Natural killer cell (primary cell): ENCODE measurements at regions not wholly inside any gene's neighbourhood (a gene's known extent, or its start where the extent isn't known, plus 50 kb on each side); places are given as distances from the start of the nearest gene placed in this dataset.
"Not testable (repeated sequence)": the region's sequence is repeated elsewhere in the genome, so short reads cannot be mapped to it uniquely, and the experiment has no call there.

ENCODE experiments used
- ATAC-seq, 3 donors: fragments of 150-1000 bp in 2 of 3; fragments of 200-7000 bp in 1 of 3; cut with Tn5 transposase; 1 replicate in 1 of 3; 2 replicates in 2 of 3; pipeline ENCODE4 v1.10.0; 2021; ENCODE audit warnings: mild to moderate bottlenecking in 2 of 3, moderate library complexity in 2 of 3
- DNase-seq, 2 donors: peaks; one replicate each; pipeline versions ENCODE4 v3.0.0 to v3.0.0-alpha.2; 2013 to 2021; ENCODE audit warnings: mixed read lengths in 1 of 2
- H3K27ac ChIP-seq: one replicate; pipeline ENCODE4 v1.5.1; 2013; ENCODE audit warnings: mild to moderate bottlenecking, low read length
- H3K27me3 ChIP-seq: one replicate; pipeline ENCODE4 v1.6.1; 2013; ENCODE audit warnings: low read length; ENCODE audit not compliant: control insufficient read depth, insufficient read depth
- H3K36me3 ChIP-seq: one replicate; pipeline ENCODE4 v1.6.1; 2013; ENCODE audit warnings: low read length; ENCODE audit not compliant: control insufficient read depth, insufficient read depth
- H3K4me1 ChIP-seq: one replicate; pipeline ENCODE4 v1.6.1; 2013; ENCODE audit warnings: low read length; ENCODE audit not compliant: control insufficient read depth, insufficient read depth
- H3K4me3 ChIP-seq: one replicate; pipeline ENCODE4 v1.5.1; 2013; ENCODE audit warnings: low read length
- H3K9me3 ChIP-seq: one replicate; pipeline ENCODE4 v1.6.1; 2013; ENCODE audit warnings: low read length; ENCODE audit not compliant: control insufficient read depth, insufficient read depth
- H3K27ac Mint-ChIP-seq, 2 donors: one replicate each; pipeline ENCODE4 v1.8.0; 2022; ENCODE audit warnings: mild to moderate bottlenecking in 2 of 2, mixed read lengths in 2 of 2, moderate library complexity in 1 of 2
- H3K27me3 Mint-ChIP-seq, 2 donors: one replicate each; pipeline ENCODE4 v1.8.0; 2022; ENCODE audit warnings: low read depth in 2 of 2, mixed read lengths in 2 of 2
- H3K36me3 Mint-ChIP-seq: one replicate; pipeline ENCODE4 v1.8.0; 2022; ENCODE audit warnings: mixed read lengths
- H3K4me1 Mint-ChIP-seq, 2 donors: one replicate each; pipeline ENCODE4 v1.8.0; 2022; ENCODE audit warnings: mixed read lengths in 2 of 2
- H3K4me3 Mint-ChIP-seq: one replicate; pipeline ENCODE4 v1.8.0; 2022; ENCODE audit warnings: mild to moderate bottlenecking, moderate library complexity, mixed read lengths
- H3K9me3 Mint-ChIP-seq, 2 donors: one replicate each; pipeline ENCODE4 v1.8.0; 2022; ENCODE audit warnings: mixed read lengths in 2 of 2
- WGBS: methylation state at CpG from one replicate; pipeline ENCODE4 v1.1.7; 2013; ENCODE audit warnings: missing lambda C conversion rate; ENCODE audit not compliant: insufficient coverage; 5-methylcytosine and 5-hydroxymethylcytosine counted together
- intact Hi-C: fragments of 100-400 bp; cut with micrococcal nuclease; formaldehyde crosslinking; loops from one replicate; pipeline ENCODE4 v1.14.2; 2022
- TF ChIP-seq, protein P1 (sequence below): fragments of 200-600 bp; IDR thresholded peaks from one replicate; pipeline ENCODE4 v1.8.0; 2022; ENCODE audit warnings: antibody characterized with exemption

DNA sequence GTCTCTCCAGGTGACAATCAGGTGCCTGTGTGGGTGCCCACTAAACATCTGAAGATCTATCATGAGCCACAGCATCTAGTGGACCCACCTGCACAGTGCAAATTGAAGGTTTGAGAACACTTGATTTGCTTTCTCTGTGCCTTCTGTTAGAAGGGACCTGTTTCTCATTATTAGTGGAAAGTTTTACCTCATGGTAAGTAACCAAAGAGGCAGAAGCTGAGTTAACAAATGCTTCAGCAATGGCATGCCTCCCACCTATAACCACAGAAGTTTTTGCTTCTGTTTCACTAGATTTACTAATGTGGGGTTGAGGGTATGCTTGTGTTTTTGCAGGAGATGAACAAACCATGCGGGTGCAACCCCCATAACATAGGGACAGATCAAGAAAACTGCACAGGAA lies 297.4 kb upstream of the DKK2 start:
- Histone ChIP-seq H3K27me3 (no peaks in the 10 kb centered on the region), H3K4me3 (no peak overlapping the region), H3K4me1 (no peaks in the 10 kb centered on the region), H3K27ac (no peak overlapping the region), H3K36me3 (no peaks in the 10 kb centered on the region), H3K9me3 (no peaks in the 10 kb centered on the region)
- peaks cover 10% of the 10 kb centered on the region in 2 donors for H3K9me3 Mint-ChIP-seq
- H3K4me3 Mint-ChIP-seq, result no peak overlapping the region
- ATAC-seq (no peak), DNase-seq (no peak)
- H3K27ac Mint-ChIP-seq, result no peak overlapping the region
- TF ChIP-seq, protein P1, sequence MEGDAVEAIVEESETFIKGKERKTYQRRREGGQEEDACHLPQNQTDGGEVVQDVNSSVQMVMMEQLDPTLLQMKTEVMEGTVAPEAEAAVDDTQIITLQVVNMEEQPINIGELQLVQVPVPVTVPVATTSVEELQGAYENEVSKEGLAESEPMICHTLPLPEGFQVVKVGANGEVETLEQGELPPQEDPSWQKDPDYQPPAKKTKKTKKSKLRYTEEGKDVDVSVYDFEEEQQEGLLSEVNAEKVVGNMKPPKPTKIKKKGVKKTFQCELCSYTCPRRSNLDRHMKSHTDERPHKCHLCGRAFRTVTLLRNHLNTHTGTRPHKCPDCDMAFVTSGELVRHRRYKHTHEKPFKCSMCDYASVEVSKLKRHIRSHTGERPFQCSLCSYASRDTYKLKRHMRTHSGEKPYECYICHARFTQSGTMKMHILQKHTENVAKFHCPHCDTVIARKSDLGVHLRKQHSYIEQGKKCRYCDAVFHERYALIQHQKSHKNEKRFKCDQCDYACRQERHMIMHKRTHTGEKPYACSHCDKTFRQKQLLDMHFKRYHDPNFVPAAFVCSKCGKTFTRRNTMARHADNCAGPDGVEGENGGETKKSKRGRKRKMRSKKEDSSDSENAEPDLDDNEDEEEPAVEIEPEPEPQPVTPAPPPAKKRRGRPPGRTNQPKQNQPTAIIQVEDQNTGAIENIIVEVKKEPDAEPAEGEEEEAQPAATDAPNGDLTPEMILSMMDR, result no peak
- H3K36me3 Mint-ChIP-seq, result no peaks in the 10 kb centered on the region
- H3K27me3 Mint-ChIP-seq, result no peaks in the 10 kb centered on the region
- intact Hi-C loops, result no loop called here
- 100% methylated on average over 1 of the region's 1 CpG for WGBS
- H3K4me1 Mint-ChIP-seq, result no peaks in the 10 kb centered on the region

DNA sequence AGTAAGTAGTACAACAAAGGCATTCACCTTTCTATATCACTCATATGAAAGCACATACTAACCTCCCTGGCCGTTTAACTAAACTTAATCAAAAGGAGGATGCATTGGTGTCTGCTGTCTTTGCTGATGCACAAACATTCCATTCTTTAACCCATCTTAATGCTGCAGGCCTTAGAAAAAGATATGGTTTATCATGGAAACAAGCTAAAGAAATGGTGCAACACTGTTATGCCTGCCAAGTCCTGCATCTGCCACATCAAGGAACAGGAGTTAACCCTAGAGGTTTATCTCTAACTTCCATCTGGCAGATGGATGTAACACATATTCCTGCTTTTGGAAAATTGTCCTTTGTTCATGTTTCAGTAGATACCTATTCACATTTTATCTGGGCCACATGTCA lies 296.5 kb upstream of the DKK2 start:
- H3K4me3 Mint-ChIP-seq, H3K4me1 Mint-ChIP-seq, intact Hi-C loops, ATAC-seq, H3K27me3 ChIP-seq, H3K36me3 Mint-ChIP-seq, H3K27ac Mint-ChIP-seq, H3K4me3 ChIP-seq, H3K9me3 ChIP-seq, H3K4me1 ChIP-seq, H3K27me3 Mint-ChIP-seq, DNase-seq, H3K36me3 ChIP-seq, H3K27ac ChIP-seq: not testable (repeated sequence)
- H3K9me3 Mint-ChIP-seq, result peaks cover 11 to 13% of the 10 kb centered on the region in 2 donors
- WGBS, result 75% methylated on average over 1 of the region's 1 CpG

DNA sequence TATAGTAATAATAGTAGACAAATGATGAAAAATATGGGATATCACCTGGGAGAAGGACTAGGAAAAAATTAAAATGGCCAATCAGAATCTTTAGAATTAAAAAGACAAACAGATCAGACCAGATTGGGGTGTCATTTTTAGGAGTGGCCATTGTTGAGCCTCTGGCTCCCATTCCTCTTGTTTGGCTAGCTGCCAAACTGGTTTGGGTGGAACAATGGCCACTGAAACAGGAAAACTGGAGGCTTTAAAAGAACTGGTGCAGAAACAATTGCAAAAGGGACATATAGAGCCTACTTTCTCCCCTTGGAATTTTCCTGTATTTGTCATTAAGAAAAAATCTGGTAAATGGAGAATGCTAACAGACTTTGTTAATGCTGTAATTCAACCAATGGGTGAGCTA lies 294.8 kb upstream of the DKK2 start:
- Histone ChIP-seq H3K9me3 (peaks cover 7% of the 10 kb centered on the region), H3K4me3 (no peak overlapping the region), H3K36me3 (no peaks in the 10 kb centered on the region), H3K4me1 (no peaks in the 10 kb centered on the region), H3K27me3 (no peaks in the 10 kb centered on the region), H3K27ac (no peak overlapping the region)
- no peaks in the 10 kb centered on the region for H3K27me3 Mint-ChIP-seq
- H3K9me3 Mint-ChIP-seq, result peaks cover 11 to 13% of the 10 kb centered on the region in 2 donors
- DNase-seq (no peak), ATAC-seq (no peak)
- no peak overlapping the region for H3K27ac Mint-ChIP-seq
- H3K4me3 Mint-ChIP-seq, result no peak overlapping the region
- intact Hi-C loops, result no loop called here
- no peaks in the 10 kb centered on the region for H3K36me3 Mint-ChIP-seq
- no peaks in the 10 kb centered on the region for H3K4me1 Mint-ChIP-seq
- TF ChIP-seq, protein P1, result no peak

DNA sequence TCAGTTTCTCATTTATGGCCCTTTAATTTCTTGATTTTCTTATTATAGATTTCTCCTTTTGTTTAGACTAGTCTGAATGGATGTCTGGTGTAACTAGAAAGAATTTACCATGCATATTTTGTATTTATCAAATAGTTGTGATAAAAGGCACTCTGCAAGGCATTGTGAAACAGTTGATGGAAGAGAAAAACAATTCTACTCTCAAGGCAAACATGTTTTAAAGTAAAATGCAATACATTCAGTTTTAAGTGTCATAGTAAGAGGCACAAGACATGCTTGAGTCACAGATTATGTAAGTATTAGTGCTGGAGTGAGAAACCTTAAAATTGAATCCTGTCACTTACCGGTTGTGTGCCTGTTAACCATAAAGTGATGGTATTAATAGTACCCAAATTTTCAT lies 283.3 kb upstream of the DKK2 start:
- no peak overlapping the region for H3K4me3 Mint-ChIP-seq
- Histone ChIP-seq H3K36me3 (no peaks in the 10 kb centered on the region), H3K9me3 (no peaks in the 10 kb centered on the region), H3K4me3 (no peak overlapping the region), H3K27me3 (no peaks in the 10 kb centered on the region), H3K27ac (no peak overlapping the region), H3K4me1 (no peaks in the 10 kb centered on the region)
- no peaks in the 10 kb centered on the region for H3K36me3 Mint-ChIP-seq
- ATAC-seq, result no peak
- TF ChIP-seq, protein P1, result no peak
- H3K27ac Mint-ChIP-seq, result no peak overlapping the region
- 83% methylated on average over 1 of the region's 1 CpG for WGBS
- H3K4me1 Mint-ChIP-seq, result no peaks in the 10 kb centered on the region
- DNase-seq, result no peak
- no peaks in the 10 kb centered on the region for H3K27me3 Mint-ChIP-seq
- H3K9me3 Mint-ChIP-seq, result peaks cover 0 to 3% of the 10 kb centered on the region in 2 donors
- intact Hi-C loops, result no loop called here
